ENCODE measurements at regions not wholly inside any gene's neighbourhood (a gene's known extent, or its start where the extent isn't known, plus 50 kb on each side); places are given as distances from the start of the nearest gene placed in this dataset.
"Not testable (repeated sequence)": the region's sequence is repeated elsewhere in the genome, so short reads cannot be mapped to it uniquely, and the experiment has no call there.

GRCh38 chr6:27770724-27771123 is 141.5 kb downstream of the OR2B2 start:
- no peak for DNase-seq

- DNase-seq: no peak
Observed at GRCh38 chr6:27768556-27768955, 143.6 kb downstream of the OR2B2 start.

- no peak for DNase-seq
Observed at GRCh38 chr6:27767851-27768250, 144.3 kb downstream of the OR2B2 start.

- no peak for DNase-seq
Observed at GRCh38 chr6:27766405-27766804, 145.8 kb downstream of the OR2B2 start.

- no peak for DNase-seq
Observed at GRCh38 chr6:27765028-27765590, 147.1 kb downstream of the OR2B2 start.

GRCh38 chr6:27761391-27761790 is 150.8 kb downstream of the OR2B2 start:
- DNase-seq: no peak

GRCh38 chr6:27760464-27760863 is 151.7 kb downstream of the OR2B2 start:
- DNase-seq: no peak

- no peak for DNase-seq
Observed at GRCh38 chr6:27759930-27760329, 152.3 kb downstream of the OR2B2 start.

GRCh38 chr6:27758491-27758890 is 153.7 kb downstream of the OR2B2 start:
- DNase-seq: no peak

- DNase-seq: no peak
Observed at GRCh38 chr6:27757307-27757706, 154.9 kb downstream of the OR2B2 start.

- DNase-seq: no peak
Observed at GRCh38 chr6:27755768-27756167, 156.4 kb downstream of the OR2B2 start.

- DNase-seq: no peak
Observed at GRCh38 chr6:27754408-27754782, 157.8 kb downstream of the OR2B2 start.

- peak; percentile 25 for DNase-seq
Observed at GRCh38 chr6:27753668-27754407, 158.4 kb downstream of the OR2B2 start.

GRCh38 chr6:27752038-27752885 is 159.9 kb downstream of the OR2B2 start:
- DNase-seq: peak; percentile 67

GRCh38 chr6:27748661-27749060 is 163.5 kb downstream of the OR2B2 start:
- DNase-seq: no peak

- no peak for DNase-seq
Observed at GRCh38 chr6:27747637-27748036, 164.6 kb downstream of the OR2B2 start.

- DNase-seq: not testable (repeated sequence)
Observed at GRCh38 chr6:27746860-27747259, 165.3 kb downstream of the OR2B2 start.

GRCh38 chr6:27743787-27744186 is 168.4 kb downstream of the OR2B2 start:
- no peak for DNase-seq

- no peak for DNase-seq
Observed at GRCh38 chr6:27742833-27743573, 169.2 kb downstream of the OR2B2 start.

- DNase-seq: not testable (repeated sequence)
Observed at GRCh38 chr6:27739902-27740301, 172.3 kb downstream of the OR2B2 start.

- no peak for DNase-seq
Observed at GRCh38 chr6:27736686-27737085, 175.5 kb downstream of the OR2B2 start.

GRCh38 chr6:27728442-27728841 is 183.8 kb downstream of the OR2B2 start:
- no peak for DNase-seq

- no peak for DNase-seq
Observed at GRCh38 chr6:27726619-27727023, 185.6 kb downstream of the OR2B2 start.

Measured in amniotic stem cell (primary cell).